GM19240 (cell line): ENCODE measurements at regions not wholly inside any gene's neighbourhood (a gene's known extent, or its start where the extent isn't known, plus 50 kb on each side); places are given as distances from the start of the nearest gene placed in this dataset.

Experiments used
- DNase-seq: peaks from one replicate; pipeline ENCODE4 v3.0.0; 2011; ENCODE audit warnings: low spot score; ENCODE audit not compliant: insufficient read length

DNA sequence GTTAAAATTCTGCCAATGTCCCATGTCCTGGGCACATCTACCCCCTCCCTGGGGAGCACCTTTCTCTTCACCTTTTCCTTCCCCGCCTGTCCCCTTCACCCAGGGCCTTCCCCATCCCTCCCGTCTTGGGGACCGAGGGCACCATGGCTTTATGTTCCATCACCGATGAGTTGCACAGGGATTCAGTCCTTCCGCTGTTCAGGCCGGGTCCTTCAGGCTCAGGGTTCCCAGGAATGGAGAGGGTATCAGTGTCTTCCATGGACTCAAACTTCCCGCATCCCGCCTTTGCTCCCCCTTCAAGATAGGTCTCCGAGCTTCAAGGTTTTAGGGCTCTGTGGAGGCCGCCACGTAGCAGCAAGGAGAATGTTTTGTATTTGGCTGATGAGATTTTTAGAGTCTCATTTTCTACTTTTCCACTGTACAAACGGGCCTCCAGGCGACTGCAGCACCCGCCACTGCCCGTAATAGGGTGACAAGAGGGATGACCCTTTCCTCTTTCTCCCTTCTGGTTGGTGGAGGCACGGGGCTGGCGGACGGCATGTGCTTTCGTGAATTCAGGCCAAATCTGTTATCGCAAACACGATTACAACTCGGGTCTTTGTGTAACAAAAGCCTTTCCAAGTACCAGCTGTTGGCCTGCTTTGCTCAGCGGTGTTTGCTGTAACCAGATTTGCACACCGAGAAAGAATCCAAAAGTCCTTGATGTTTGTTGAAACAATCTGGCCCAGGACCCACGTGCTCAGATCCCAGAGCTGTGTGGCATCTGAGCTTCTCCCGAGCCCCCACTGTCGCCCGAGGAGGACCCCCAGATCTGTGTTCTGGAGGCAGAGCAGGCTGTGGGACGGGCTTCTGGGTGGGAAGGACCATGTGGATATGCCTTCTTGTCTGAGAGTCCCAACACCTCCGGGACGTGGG, 236.3 kb downstream of the SEC14L1 start:
- DNase-seq: no peak

DNA sequence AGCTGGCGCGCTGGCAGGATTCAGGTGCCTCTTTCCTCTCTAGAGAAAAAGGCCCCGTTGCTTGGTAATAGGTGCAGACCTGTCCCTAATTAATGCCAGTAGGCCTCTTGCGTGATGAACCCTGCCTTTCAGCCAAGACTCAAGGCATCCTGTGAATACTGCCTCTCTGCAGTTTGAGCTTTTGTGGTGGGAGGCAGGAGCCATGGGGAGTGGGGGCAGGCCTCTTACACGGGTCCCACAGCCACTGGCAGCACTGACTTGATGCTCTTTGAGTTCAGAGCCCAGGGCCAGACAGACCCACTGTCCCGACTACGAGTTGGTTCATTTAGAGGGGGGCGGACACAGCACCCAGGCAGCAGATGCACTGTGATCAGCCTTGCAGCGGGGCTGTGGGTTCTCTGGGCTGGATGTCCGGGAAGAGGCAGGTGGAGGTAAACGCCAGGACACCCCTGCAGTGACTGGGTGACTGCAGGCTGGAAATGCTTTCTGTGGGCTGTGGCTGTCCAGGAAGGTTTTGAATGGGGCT, 237.0 kb downstream of the SEC14L1 start:
- DNase-seq: no peak

DNA sequence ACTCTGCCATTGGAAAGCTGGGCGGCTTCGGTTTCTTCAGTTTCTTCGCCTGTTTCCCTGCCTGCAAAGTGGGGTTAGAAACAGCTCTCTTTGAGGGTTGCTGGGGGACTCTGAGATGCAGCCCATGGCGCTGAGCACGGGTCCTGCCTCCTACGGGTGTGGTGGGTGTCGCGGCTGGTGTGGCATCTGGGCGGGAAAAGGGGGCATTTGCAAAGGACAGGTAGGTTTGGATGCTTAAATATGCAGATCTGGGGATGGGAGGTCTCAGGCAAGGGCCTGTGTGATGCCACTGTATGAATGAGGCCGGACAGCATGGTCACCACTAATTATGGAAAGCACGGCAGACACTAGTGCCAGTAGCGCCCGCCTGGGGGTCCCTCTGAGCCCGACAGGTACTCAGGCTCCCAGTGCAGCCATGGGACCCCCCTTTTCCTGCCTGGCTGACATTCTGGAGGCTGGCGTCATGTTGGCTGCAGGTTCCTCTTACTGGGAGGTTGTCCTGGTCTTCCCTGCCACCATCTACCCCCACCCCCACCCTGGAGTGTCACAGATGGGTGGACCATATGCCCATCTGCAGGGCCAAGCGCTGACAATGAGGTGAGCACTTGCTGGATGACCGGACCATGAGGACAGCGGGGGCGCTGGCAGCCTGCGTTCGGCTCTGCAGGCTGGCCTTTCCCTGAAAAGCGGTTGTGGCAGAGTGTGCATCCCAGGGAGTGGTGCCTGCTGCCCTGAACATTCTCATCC, 237.7 kb downstream of the SEC14L1 start:
- DNase-seq: no peak

DNA sequence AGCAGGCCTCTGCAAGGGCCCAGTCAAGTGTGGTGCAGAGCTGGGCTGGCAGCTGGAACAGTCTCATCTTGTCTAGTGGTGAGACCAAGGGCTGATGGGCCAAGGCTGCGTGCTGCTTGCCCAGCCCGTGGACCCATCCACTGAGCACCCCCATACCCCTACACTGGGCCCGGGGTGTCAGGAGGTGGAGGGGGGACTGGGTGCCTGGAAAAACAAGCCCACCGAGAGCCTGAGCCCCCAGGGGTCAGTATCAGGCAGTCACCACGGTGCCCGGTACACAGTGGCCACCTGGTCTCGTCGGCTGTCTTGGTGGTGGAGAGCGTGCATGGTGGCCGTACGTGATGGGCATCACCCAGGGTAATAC, 238.3 kb downstream of the SEC14L1 start:
- DNase-seq: no peak

GRCh38 chr17:77379832-77380231, 239.1 kb downstream of the SEC14L1 start:
- DNase-seq: no peak

DNA sequence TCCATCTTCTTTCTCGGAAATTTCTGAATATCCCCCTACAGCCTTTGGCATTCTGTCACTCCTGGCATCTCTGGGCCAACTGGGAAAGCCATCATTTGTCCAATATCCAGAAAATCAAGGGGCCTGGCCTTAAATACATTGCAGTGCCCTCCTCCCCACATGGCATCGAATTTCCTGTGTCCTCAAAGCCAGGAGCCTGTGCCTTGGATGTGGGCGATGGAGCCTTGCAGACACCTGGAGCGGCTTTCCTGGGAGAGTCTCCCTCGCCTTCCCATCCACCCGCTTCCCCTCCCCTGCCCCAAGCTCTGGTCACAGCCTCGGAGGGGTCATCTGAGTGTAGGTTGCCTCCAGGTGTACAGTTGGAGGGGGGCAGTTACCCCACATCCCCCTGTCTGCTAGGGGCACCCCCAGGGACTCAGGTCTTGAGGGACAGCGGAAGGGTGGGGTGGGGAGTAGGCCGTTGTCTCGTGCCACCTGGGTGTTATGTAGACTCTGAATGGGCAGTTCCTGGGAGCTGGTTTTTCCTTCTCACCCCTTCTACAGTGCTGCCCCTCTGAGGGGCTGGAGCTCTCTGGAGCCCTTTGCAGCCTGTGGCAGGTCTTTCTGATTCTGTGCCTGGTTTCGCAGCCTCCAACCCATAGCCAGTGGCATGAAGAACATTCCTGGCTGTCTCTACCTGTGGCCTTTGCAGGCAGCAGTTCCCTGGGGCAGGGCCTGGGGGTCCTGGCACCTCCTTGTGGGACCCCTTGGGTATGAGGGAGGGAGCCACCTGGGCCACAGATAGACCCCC, 239.8 kb downstream of the SEC14L1 start:
- DNase-seq: no peak

GRCh38 chr17:77381185-77381700, 240.5 kb downstream of the SEC14L1 start:
- DNase-seq: no peak

DNA sequence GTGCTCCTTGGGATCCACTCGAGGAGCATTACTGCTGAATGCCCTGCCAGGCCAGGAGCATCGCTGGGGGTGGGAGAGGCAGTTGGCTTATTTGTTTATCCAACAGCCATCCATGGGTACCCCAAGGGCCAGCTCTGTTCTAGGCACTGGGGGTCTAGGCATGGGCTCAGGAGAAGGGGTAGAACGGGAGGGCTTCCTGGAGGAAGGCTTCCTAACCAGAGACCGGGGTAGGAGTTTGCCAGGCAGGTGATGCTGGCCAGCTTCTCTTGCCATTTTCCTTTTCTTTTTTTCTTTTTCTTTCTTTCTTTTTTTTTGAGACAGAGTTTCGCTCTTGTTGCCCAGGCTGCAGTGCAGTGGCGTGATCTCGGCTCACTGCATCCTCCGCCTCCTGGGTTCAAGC, 241.0 kb downstream of the SEC14L1 start:
- DNase-seq: no peak

DNA sequence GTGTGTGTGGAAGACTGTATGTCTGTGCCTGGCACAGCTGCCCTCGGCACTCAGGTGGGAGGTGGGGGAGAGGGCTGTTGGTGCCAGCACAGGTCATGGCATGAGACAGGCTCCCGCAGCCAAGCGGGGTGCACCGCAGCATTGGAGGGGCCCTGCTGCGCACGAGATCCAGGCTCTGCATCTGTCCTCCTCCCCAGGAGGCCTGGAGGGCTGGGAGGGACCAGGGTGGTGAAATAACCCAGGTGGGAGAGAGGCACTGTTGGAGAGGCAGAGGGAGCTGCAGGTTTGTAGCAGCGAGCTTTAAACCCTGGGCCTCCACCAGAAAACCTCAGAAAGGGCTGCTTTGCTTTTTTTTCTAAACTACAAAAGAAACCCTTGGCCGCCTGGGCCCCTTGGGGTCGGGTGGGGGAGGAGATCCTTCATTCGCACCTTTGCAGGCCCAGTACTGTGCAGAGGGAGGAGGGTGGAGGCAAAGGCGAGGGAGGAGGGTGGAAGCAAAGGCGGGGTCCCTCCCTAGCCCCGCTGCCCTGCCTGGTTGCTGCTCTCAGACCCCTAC, 241.7 kb downstream of the SEC14L1 start:
- DNase-seq: no peak

GRCh38 chr17:77382966-77383612, 242.3 kb downstream of the SEC14L1 start:
- DNase-seq: no peak

GRCh38 chr17:77383613-77384608, 243.1 kb downstream of the SEC14L1 start:
- no peak for DNase-seq

- DNase-seq: no peak
Observed at GRCh38 chr17:77385750-77386501, 245.2 kb downstream of the SEC14L1 start.

GRCh38 chr17:77386502-77387192, 245.9 kb downstream of the SEC14L1 start:
- DNase-seq: no peak

- no peak for DNase-seq
Observed at GRCh38 chr17:77387891-77388290, 247.1 kb downstream of the SEC14L1 start.

GRCh38 chr17:77388384-77389306, 247.9 kb downstream of the SEC14L1 start:
- no peak for DNase-seq

DNA sequence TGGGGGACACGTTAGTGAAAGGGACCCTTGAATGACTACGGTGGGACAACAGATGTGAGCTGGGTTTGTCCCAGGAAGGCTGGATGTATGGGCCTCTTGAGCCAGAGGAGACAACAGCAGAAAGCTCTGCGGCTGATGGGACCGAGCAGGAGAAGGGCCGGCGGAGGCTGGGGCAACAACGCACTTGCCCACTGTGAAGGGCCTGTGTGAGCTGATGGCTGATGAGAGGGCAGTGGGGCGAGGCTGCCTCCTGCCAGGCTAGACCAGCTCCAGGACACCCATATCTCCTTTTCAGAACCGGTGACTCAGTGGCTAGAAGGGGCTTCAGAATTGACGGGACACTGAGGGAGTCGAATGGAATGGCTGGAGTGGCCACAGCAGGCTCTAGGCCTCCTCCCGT, 250.1 kb downstream of the SEC14L1 start:
- no peak for DNase-seq
